Mesothelial cell of epicardium (in vitro differentiated cells): ENCODE measurements at regions not wholly inside any gene's neighbourhood (a gene's known extent, or its start where the extent isn't known, plus 50 kb on each side); places are given as distances from the start of the nearest gene placed in this dataset.

Experiments used
- DNase-seq, 2 experiments: peaks; one replicate each; pipeline ENCODE4 v3.0.0; 2021; ENCODE audit warnings: low spot score in 2 of 2; ENCODE audit not compliant: unreplicated experiment in 2 of 2
- H3K27ac Mint-ChIP-seq: 2 replicates; pipeline ENCODE4 v1.8.0; 2021; ENCODE audit warnings: mixed read lengths
- H3K27me3 Mint-ChIP-seq: 2 replicates; pipeline ENCODE4 v1.8.0; 2021; ENCODE audit warnings: low read depth, mixed read lengths
- H3K36me3 Mint-ChIP-seq: 2 replicates; pipeline ENCODE4 v1.8.0; 2021; ENCODE audit warnings: mixed read lengths
- H3K4me1 Mint-ChIP-seq: 2 replicates; pipeline ENCODE4 v1.8.0; 2021; ENCODE audit warnings: mixed read lengths
- H3K4me3 Mint-ChIP-seq: 2 replicates; pipeline ENCODE4 v1.8.0; 2021; ENCODE audit warnings: mild to moderate bottlenecking, moderate library complexity, mixed read lengths
- H3K9me3 Mint-ChIP-seq: 2 replicates; pipeline ENCODE4 v1.8.0; 2021; ENCODE audit warnings: mixed read lengths
- TF ChIP-seq, protein P1 (sequence below): fragments of 200-600 bp; sonication (generic); IDR thresholded peaks from one replicate; pipeline ENCODE4 v1.5.0; 2021; ENCODE audit warnings: antibody characterized with exemption; ENCODE audit not compliant: unreplicated experiment

DNA sequence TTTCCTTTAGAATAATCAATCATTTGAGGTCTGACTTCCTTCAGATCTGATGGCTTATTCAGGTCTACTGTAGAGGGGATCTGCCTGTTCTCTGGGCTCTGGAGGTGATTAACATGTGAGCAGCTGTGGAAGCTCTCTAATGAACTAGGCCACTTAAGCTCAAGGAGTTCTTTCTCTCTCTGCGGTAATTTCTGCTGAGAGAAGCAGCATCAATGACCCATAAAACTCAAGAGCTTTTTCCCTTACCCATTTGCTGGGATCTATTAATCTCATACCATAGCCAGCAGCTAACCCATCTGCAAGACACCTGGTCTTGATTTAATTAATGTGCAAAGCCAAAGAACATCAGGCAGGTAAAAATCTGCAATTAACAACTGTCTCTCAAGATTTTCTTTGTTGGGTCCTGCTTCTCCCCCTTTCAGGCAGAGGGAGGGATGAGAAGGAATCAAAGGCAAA is 73.2 kb upstream of the DLG1 start:
- peak in 1 of 2 experiments; percentile 9 for DNase-seq
- peak overlapping the region; percentile 88 for H3K27ac Mint-ChIP-seq
- H3K4me3 Mint-ChIP-seq = no peak overlapping the region
- no peaks in the 10 kb centered on the region for H3K36me3 Mint-ChIP-seq
- TF ChIP-seq, protein P1, sequence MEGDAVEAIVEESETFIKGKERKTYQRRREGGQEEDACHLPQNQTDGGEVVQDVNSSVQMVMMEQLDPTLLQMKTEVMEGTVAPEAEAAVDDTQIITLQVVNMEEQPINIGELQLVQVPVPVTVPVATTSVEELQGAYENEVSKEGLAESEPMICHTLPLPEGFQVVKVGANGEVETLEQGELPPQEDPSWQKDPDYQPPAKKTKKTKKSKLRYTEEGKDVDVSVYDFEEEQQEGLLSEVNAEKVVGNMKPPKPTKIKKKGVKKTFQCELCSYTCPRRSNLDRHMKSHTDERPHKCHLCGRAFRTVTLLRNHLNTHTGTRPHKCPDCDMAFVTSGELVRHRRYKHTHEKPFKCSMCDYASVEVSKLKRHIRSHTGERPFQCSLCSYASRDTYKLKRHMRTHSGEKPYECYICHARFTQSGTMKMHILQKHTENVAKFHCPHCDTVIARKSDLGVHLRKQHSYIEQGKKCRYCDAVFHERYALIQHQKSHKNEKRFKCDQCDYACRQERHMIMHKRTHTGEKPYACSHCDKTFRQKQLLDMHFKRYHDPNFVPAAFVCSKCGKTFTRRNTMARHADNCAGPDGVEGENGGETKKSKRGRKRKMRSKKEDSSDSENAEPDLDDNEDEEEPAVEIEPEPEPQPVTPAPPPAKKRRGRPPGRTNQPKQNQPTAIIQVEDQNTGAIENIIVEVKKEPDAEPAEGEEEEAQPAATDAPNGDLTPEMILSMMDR = no peak
- no peaks in the 10 kb centered on the region for H3K27me3 Mint-ChIP-seq
- H3K4me1 Mint-ChIP-seq = peaks cover 38% of the 10 kb centered on the region
- no peaks in the 10 kb centered on the region for H3K9me3 Mint-ChIP-seq

DNA sequence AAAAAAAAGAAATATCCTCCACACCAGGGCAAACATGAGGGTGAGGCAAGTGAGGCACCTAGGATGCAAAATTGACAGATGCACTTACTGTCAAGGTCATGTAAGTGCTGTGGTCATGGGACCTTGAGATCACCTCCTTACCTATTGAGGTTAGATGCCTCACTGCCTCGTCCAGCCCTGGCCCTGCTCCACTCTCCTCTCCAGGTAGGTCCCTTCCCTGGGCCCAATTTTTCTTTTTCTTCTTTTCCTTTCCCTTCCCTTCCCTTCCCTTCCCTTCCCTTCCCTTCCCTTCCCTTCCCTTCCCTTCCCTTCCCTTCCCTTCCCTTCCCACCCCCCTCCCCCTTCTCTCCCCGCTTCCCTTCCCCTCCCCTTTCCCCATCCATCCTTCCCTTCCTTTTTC is 71.1 kb upstream of the DLG1 start:
- TF ChIP-seq, protein P1 = no peak
- H3K36me3 Mint-ChIP-seq = no peaks in the 10 kb centered on the region

DNA sequence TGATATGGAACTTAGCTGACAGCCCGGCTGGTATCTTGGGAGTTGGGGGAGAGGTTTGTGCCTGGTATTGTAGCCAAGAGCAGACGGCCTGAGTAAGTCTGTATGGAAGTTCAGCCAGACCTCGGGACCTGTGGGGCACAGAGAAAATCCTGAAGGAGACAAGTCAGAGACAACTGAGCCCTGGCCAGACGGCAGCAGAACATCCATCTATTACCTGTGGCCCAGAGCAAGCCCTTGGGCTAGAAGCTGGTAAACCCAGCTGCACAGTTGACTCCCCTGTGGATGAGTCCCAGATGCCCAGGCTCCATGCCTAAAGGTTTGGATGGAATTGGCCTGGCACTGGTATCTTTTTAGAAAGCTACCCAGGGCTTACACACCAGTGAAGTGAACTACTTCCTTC is 70.4 kb upstream of the DLG1 start:
- no peak overlapping the region for H3K27ac Mint-ChIP-seq
- H3K4me3 Mint-ChIP-seq = no peak overlapping the region
- H3K4me1 Mint-ChIP-seq = peaks cover 47% of the 10 kb centered on the region

More for the DNA sequence above, 71.1 kb upstream of the DLG1 start:
- no peak overlapping the region for H3K4me3 Mint-ChIP-seq
- DNase-seq = no peak
- H3K9me3 Mint-ChIP-seq = no peaks in the 10 kb centered on the region
- no peak overlapping the region for H3K27ac Mint-ChIP-seq
- peaks cover 47% of the 10 kb centered on the region for H3K4me1 Mint-ChIP-seq
- no peaks in the 10 kb centered on the region for H3K27me3 Mint-ChIP-seq

DNA sequence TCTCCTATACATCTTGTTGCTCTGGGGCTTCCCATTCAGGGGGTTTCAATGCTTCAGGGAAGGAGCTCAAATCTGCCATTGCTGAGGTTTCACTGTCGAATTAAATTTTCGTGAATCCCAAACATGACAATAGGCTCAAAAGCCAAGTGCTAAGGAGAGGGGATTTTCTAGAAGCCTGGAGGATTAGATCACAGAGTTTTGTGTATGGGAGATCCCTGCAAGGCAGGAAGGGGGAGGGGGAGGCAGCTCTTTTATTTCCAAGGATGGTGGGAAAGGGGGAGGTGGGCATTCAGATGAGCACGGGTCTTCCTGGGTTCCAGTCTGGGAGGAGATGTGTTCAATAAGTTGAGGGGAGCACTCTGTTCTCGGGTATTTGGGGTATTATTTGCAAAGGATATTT is 69.9 kb upstream of the DLG1 start:
- DNase-seq = no peak
- Mint-ChIP-seq H3K27ac (no peak overlapping the region), H3K36me3 (no peaks in the 10 kb centered on the region), H3K27me3 (no peaks in the 10 kb centered on the region), H3K9me3 (no peaks in the 10 kb centered on the region), H3K4me1 (peaks cover 47% of the 10 kb centered on the region), H3K4me3 (no peak overlapping the region)
- TF ChIP-seq, protein P1 = no peak

More for the DNA sequence above, 70.4 kb upstream of the DLG1 start:
- no peaks in the 10 kb centered on the region for H3K27me3 Mint-ChIP-seq
- TF ChIP-seq, protein P1 = no peak
- H3K9me3 Mint-ChIP-seq = no peaks in the 10 kb centered on the region
- no peaks in the 10 kb centered on the region for H3K36me3 Mint-ChIP-seq
- no peak for DNase-seq

DNA sequence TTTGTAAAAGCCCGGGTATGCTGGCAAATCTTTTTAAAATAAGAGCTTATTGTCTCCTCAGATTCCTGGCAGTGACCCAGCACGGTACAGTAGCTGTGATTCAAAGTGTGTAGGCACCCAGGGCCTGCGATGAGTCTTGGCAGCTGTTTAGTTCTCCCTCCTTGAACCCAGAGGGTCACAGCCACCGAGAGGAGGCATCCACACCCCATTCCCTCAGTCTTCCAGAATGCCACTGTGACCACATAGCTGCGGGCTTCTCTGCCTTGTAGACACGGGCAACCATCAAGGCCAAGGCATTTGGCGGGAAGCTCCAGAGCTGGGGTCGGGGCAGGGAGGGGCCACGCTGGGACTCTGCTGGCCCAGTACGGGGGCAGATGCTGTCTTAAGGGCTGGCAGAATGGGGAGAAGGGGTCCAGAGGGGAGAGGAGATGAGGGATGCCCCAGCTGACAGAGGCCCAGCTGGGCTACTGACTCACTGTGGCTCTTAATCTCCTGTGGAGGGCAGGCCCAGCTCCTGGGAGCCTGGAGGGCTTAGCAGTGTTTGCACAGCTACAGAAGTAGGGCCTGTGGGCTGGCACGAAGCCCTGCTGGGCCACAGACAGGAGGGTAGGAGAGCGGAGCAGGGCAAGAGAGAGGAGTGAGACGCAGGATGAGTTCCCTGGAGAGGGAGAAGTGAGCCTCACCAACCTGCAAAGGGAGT is 68.8 kb upstream of the DLG1 start:
- Mint-ChIP-seq H3K27ac (no peak overlapping the region), H3K4me1 (peaks cover 40% of the 10 kb centered on the region), H3K9me3 (no peaks in the 10 kb centered on the region), H3K27me3 (no peaks in the 10 kb centered on the region), H3K4me3 (no peak overlapping the region), H3K36me3 (no peaks in the 10 kb centered on the region)
- TF ChIP-seq, protein P1 = no peak
- DNase-seq = no peak
